SK-N-SH treated with all-trans-retinoic acid at 6 μM for 48 hours (cell line): ENCODE measurements at regions not wholly inside any gene's neighbourhood (a gene's known extent, or its start where the extent isn't known, plus 50 kb on each side); places are given as distances from the start of the nearest gene placed in this dataset.

ENCODE experiments used
- ATAC-seq: fragments of 200-7000 bp; cut with Tn5 transposase; 3 replicates; pipeline ENCODE4 v1.9.1; 2020; ENCODE audit warnings: mild to moderate bottlenecking, moderate library complexity
- ARNTL ChIP-seq: fragments of 450-650 bp; formaldehyde crosslinking; IDR thresholded peaks from 2 replicates; pipeline ENCODE4 v1.5.0; 2020; ENCODE audit warnings: low read depth, mild to moderate bottlenecking, moderate library complexity, borderline replicate concordance
- BACH2 ChIP-seq: fragments of 250-450 bp; sonication (Bioruptor Pico); IDR thresholded peaks from 2 replicates; pipeline ENCODE4 v1.9.0; 2021; ENCODE audit warnings: mild to moderate bottlenecking, borderline replicate concordance
- CREB5 ChIP-seq: fragments of 250-450 bp; sonication (Bioruptor Pico); IDR thresholded peaks from 2 replicates; pipeline ENCODE4 v1.5.1; 2020; ENCODE audit warnings: low read depth, mild to moderate bottlenecking, moderate library complexity
- CSDC2 ChIP-seq: fragments of 250-450 bp; sonication (Bioruptor Pico); IDR thresholded peaks from 2 replicates; pipeline ENCODE4 v1.5.0; 2020; ENCODE audit warnings: mild to moderate bottlenecking, moderate library complexity
- CSRNP3 ChIP-seq: fragments of 250-450 bp; sonication (Bioruptor Pico); IDR thresholded peaks from 2 replicates; pipeline ENCODE4 v1.5.1; 2021; ENCODE audit warnings: mild to moderate bottlenecking, moderate library complexity
- ESRRG ChIP-seq: fragments of 250-450 bp; sonication (Bioruptor Pico); IDR thresholded peaks from 2 replicates; pipeline ENCODE4 v1.6.1; 2021; ENCODE audit warnings: mild to moderate bottlenecking
- GLIS3 ChIP-seq: fragments of 250-450 bp; sonication (Bioruptor Pico); IDR thresholded peaks from 2 replicates; pipeline ENCODE4 v1.5.0; 2020; ENCODE audit warnings: mild to moderate bottlenecking, moderate library complexity
- OSR1 ChIP-seq: fragments of 250-450 bp; sonication (Bioruptor Pico); IDR thresholded peaks from 2 replicates; pipeline ENCODE4 v1.8.0; 2022; ENCODE audit warnings: moderate library complexity, mild to moderate bottlenecking, inconsistent platforms
- PPARA ChIP-seq: fragments of 250-450 bp; sonication (Bioruptor Pico); IDR thresholded peaks from 2 replicates; pipeline ENCODE4 v1.5.0; 2020; ENCODE audit warnings: mild to moderate bottlenecking, borderline replicate concordance
- RARB ChIP-seq: fragments of 250-450 bp; sonication (Bioruptor Pico); IDR thresholded peaks from 2 replicates; pipeline ENCODE4 v1.8.0; 2021; ENCODE audit warnings: mild to moderate bottlenecking, moderate library complexity
- SNAI2 ChIP-seq: fragments of 250-450 bp; sonication (Bioruptor Pico); IDR thresholded peaks from 2 replicates; pipeline ENCODE4 v1.5.0; 2020; ENCODE audit warnings: mild to moderate bottlenecking, moderate library complexity
- TCF4 ChIP-seq: fragments of 250-450 bp; sonication (Bioruptor Pico); IDR thresholded peaks from 2 replicates; pipeline ENCODE4 v1.8.0; 2021; ENCODE audit warnings: mild to moderate bottlenecking, moderate library complexity, borderline replicate concordance
- TOX ChIP-seq: fragments of 250-450 bp; sonication (Bioruptor Pico); IDR thresholded peaks from 2 replicates; pipeline ENCODE4 v1.8.0; 2021; ENCODE audit warnings: mild to moderate bottlenecking, moderate library complexity, borderline replicate concordance
- TSHZ2 ChIP-seq: fragments of 250-450 bp; sonication (Bioruptor Pico); IDR thresholded peaks from 2 replicates; pipeline ENCODE4 v1.5.0; 2020; ENCODE audit warnings: mild to moderate bottlenecking, moderate library complexity
- ZC3H10 ChIP-seq: fragments of 250-450 bp; sonication (Bioruptor Pico); IDR thresholded peaks from 2 replicates; pipeline ENCODE4 v1.5.1; 2021; ENCODE audit warnings: mild to moderate bottlenecking, moderate library complexity
- ZFP3 ChIP-seq: fragments of 250-450 bp; sonication (Bioruptor Pico); IDR thresholded peaks from 2 replicates; pipeline ENCODE4 v1.5.0; 2020; ENCODE audit warnings: mild to moderate bottlenecking, moderate library complexity
- ZFP30 ChIP-seq: fragments of 450-650 bp; formaldehyde crosslinking; IDR thresholded peaks from 2 replicates; pipeline ENCODE4 v1.5.0; 2022; ENCODE audit warnings: mild to moderate bottlenecking, moderate library complexity
- ZNF565 ChIP-seq: fragments of 450-650 bp; formaldehyde crosslinking; conservative IDR thresholded peaks from 2 replicates; pipeline ENCODE4 v1.5.0; 2020; ENCODE audit warnings: low read depth, mild to moderate bottlenecking, moderate library complexity
- ZNF70 ChIP-seq: fragments of 450-650 bp; formaldehyde crosslinking; IDR thresholded peaks from 2 replicates; pipeline ENCODE4 v1.5.0; 2020; ENCODE audit warnings: mild to moderate bottlenecking, moderate library complexity
- ZNF8 ChIP-seq: fragments of 450-650 bp; formaldehyde crosslinking; IDR thresholded peaks from 2 replicates; pipeline ENCODE4 v1.5.0; 2020; ENCODE audit warnings: mild to moderate bottlenecking, moderate library complexity

- ATAC-seq = no peak
- TF ChIP-seq CSDC2 (CRISPR knock-in tag) (no peak), CSRNP3 (CRISPR knock-in tag) (no peak), TOX (CRISPR knock-in tag) (no peak), ZFP30 (no peak), GLIS3 (CRISPR knock-in tag) (no peak), ZNF8 (CRISPR knock-in tag) (no peak), ZNF565 (CRISPR knock-in tag) (no peak), TCF4 (CRISPR knock-in tag) (no peak), ARNTL (CRISPR knock-in tag) (no peak), ESRRG (CRISPR knock-in tag) (no peak)
Measured at GRCh38 chr14:81946834-81947798, 413.5 kb upstream of the SEL1L start.

- TF ChIP-seq PPARA (CRISPR knock-in tag) (no peak), CREB5 (no peak), SNAI2 (CRISPR knock-in tag) (no peak), ZNF70 (CRISPR knock-in tag) (no peak), RARB (CRISPR knock-in tag) (no peak), CSRNP3 (CRISPR knock-in tag) (no peak), OSR1 (no peak), TOX (CRISPR knock-in tag) (no peak), ZNF565 (CRISPR knock-in tag) (no peak), ARNTL (CRISPR knock-in tag) (no peak), ZC3H10 (no peak), ZFP3 (no peak), ZNF8 (CRISPR knock-in tag) (no peak), ESRRG (CRISPR knock-in tag) (no peak), BACH2 (CRISPR knock-in tag) (no peak), ZFP30 (no peak), TSHZ2 (CRISPR knock-in tag) (no peak), TCF4 (CRISPR knock-in tag) (no peak), GLIS3 (CRISPR knock-in tag) (no peak)
- ATAC-seq = no peak
Measured at GRCh38 chr14:81952917-81953316, 419.3 kb upstream of the SEL1L start.

GRCh38 chr14:81953419-81953818, 419.8 kb upstream of the SEL1L start:
- TF ChIP-seq ZFP3 (no peak), ZNF8 (CRISPR knock-in tag) (no peak), SNAI2 (CRISPR knock-in tag) (no peak), GLIS3 (CRISPR knock-in tag) (no peak), TCF4 (CRISPR knock-in tag) (no peak), OSR1 (no peak), ARNTL (CRISPR knock-in tag) (no peak), ZNF70 (CRISPR knock-in tag) (no peak)
- TF ChIP-seq, all 23 proteins: peak for 0
- no peak for ATAC-seq
